Large intestine (tissue), 3 donors: ENCODE measurements at regions not wholly inside any gene's neighbourhood (a gene's known extent, or its start where the extent isn't known, plus 50 kb on each side); places are given as distances from the start of the nearest gene placed in this dataset.

ENCODE experiments used
- DNase-seq, 2 donors: peaks; one replicate each; pipeline versions ENCODE4 v3.0.0 to v3.0.0-alpha.2; 2013
- H3K27ac ChIP-seq: one replicate; pipeline ENCODE4 v1.5.1; 2013; ENCODE audit warnings: low read length
- H3K27me3 ChIP-seq: 2 replicates; pipeline ENCODE4 v1.6.1; 2013; ENCODE audit warnings: low read length; ENCODE audit not compliant: control insufficient read depth, insufficient read depth
- H3K36me3 ChIP-seq: 2 replicates; pipeline ENCODE4 v1.6.1; 2013; ENCODE audit warnings: low read length; ENCODE audit not compliant: control insufficient read depth, insufficient read depth
- H3K4me1 ChIP-seq: one replicate; pipeline ENCODE4 v1.6.1; 2013; ENCODE audit warnings: low read length; ENCODE audit not compliant: control insufficient read depth, insufficient read depth
- H3K4me3 ChIP-seq: one replicate; pipeline ENCODE4 v1.5.1; 2013; ENCODE audit warnings: low read length
- H3K9me3 ChIP-seq: one replicate; pipeline ENCODE4 v1.6.1; 2013; ENCODE audit warnings: mild to moderate bottlenecking, low read depth, low read length, moderate library complexity; ENCODE audit not compliant: control insufficient read depth
- WGBS: methylation state at CpG from one replicate; pipeline ENCODE4 v1.1.5; 2013; ENCODE audit warnings: low lambda C conversion rate; ENCODE audit not compliant: insufficient coverage; 5-methylcytosine and 5-hydroxymethylcytosine counted together

- no CpG with 5 or more reads among the region's 19 CpGs for WGBS
- no peak overlapping the region for H3K4me3 ChIP-seq
- H3K9me3 ChIP-seq = no peaks in the 10 kb centered on the region
- H3K27me3 ChIP-seq = peaks cover 10% of the 10 kb centered on the region
- H3K4me1 ChIP-seq = no peaks in the 10 kb centered on the region
- H3K27ac ChIP-seq = no peak overlapping the region
- no peak for DNase-seq
- no peaks in the 10 kb centered on the region for H3K36me3 ChIP-seq
Measured at GRCh38 chr17:77597418-77598240, 360.9 kb upstream of the TNRC6C start.

GRCh38 chr17:77598241-77598620 lies 360.3 kb upstream of the TNRC6C start:
- DNase-seq = no peak
- H3K36me3 ChIP-seq = no peaks in the 10 kb centered on the region
- no CpG with 5 or more reads among the region's 4 CpGs for WGBS
- H3K27ac ChIP-seq = no peak overlapping the region
- H3K9me3 ChIP-seq = no peaks in the 10 kb centered on the region
- H3K4me3 ChIP-seq = no peak overlapping the region
- peaks cover 7% of the 10 kb centered on the region for H3K27me3 ChIP-seq
- H3K4me1 ChIP-seq = no peaks in the 10 kb centered on the region

- DNase-seq = no peak
- H3K4me1 ChIP-seq = no peaks in the 10 kb centered on the region
- no peaks in the 10 kb centered on the region for H3K9me3 ChIP-seq
- H3K4me3 ChIP-seq = no peak overlapping the region
- no peak overlapping the region for H3K27ac ChIP-seq
- no peaks in the 10 kb centered on the region for H3K36me3 ChIP-seq
- H3K27me3 ChIP-seq = peaks cover 2% of the 10 kb centered on the region
Measured at GRCh38 chr17:77599699-77600098, 358.8 kb upstream of the TNRC6C start.

GRCh38 chr17:77600346-77600745 lies 358.2 kb upstream of the TNRC6C start:
- no peak overlapping the region for H3K27ac ChIP-seq
- no peak overlapping the region for H3K4me3 ChIP-seq
- no peaks in the 10 kb centered on the region for H3K4me1 ChIP-seq
- peaks cover 2% of the 10 kb centered on the region for H3K27me3 ChIP-seq
- H3K9me3 ChIP-seq = no peaks in the 10 kb centered on the region
- no peaks in the 10 kb centered on the region for H3K36me3 ChIP-seq
- no peak for DNase-seq
- no CpG with 5 or more reads among the region's 9 CpGs for WGBS

GRCh38 chr17:77601054-77601979 lies 357.2 kb upstream of the TNRC6C start:
- Histone ChIP-seq H3K4me1 (no peaks in the 10 kb centered on the region), H3K27ac (no peak overlapping the region), H3K36me3 (no peaks in the 10 kb centered on the region), H3K27me3 (peaks cover 2% of the 10 kb centered on the region), H3K9me3 (no peaks in the 10 kb centered on the region), H3K4me3 (no peak overlapping the region)
- DNase-seq = no peak
- 60% methylated on average over 1 of the region's 18 CpGs for WGBS

GRCh38 chr17:77602062-77602746 lies 356.3 kb upstream of the TNRC6C start:
- H3K36me3 ChIP-seq = no peaks in the 10 kb centered on the region
- WGBS = no CpG with 5 or more reads among the region's 11 CpGs

GRCh38 chr17:77602883-77603640 lies 355.4 kb upstream of the TNRC6C start:
- Histone ChIP-seq H3K4me3 (no peak overlapping the region), H3K27ac (no peak overlapping the region), H3K27me3 (peaks cover 2% of the 10 kb centered on the region), H3K9me3 (no peaks in the 10 kb centered on the region), H3K4me1 (no peaks in the 10 kb centered on the region), H3K36me3 (no peaks in the 10 kb centered on the region)
- whole genome bisulfite sequencing = no CpG with 5 or more reads among the region's 24 CpGs
- no peak for DNase-seq

More at GRCh38 chr17:77602062-77602746, 356.3 kb upstream of the TNRC6C start:
- Histone ChIP-seq H3K9me3 (no peaks in the 10 kb centered on the region), H3K4me1 (no peaks in the 10 kb centered on the region), H3K27ac (no peak overlapping the region), H3K4me3 (no peak overlapping the region), H3K27me3 (peaks cover 2% of the 10 kb centered on the region)
- DNase-seq = no peak

GRCh38 chr17:77604301-77604972 lies 354.1 kb upstream of the TNRC6C start:
- DNase-seq = no peak
- no peak overlapping the region for H3K4me3 ChIP-seq
- H3K27me3 ChIP-seq = peaks cover 2% of the 10 kb centered on the region
- H3K36me3 ChIP-seq = no peaks in the 10 kb centered on the region
- no peak overlapping the region for H3K27ac ChIP-seq
- WGBS = no CpG with 5 or more reads among the region's 15 CpGs
- no peaks in the 10 kb centered on the region for H3K4me1 ChIP-seq
- no peaks in the 10 kb centered on the region for H3K9me3 ChIP-seq

- Histone ChIP-seq H3K4me3 (no peak overlapping the region), H3K4me1 (no peaks in the 10 kb centered on the region), H3K36me3 (no peaks in the 10 kb centered on the region), H3K27me3 (peaks cover under 1% of the 10 kb centered on the region), H3K9me3 (no peaks in the 10 kb centered on the region), H3K27ac (no peak overlapping the region)
- no peak for DNase-seq
- WGBS = 90% methylated on average over 2 of the region's 3 CpGs
Measured at GRCh38 chr17:77604973-77605313, 353.6 kb upstream of the TNRC6C start.
